ENCODE measurements at regions not wholly inside any gene's neighbourhood (a gene's known extent, or its start where the extent isn't known, plus 50 kb on each side); places are given as distances from the start of the nearest gene placed in this dataset.

GRCh38 chr12:89176676-89177075 is 175.6 kb downstream of the DUSP6 start:
- TF ChIP-seq MAX (IDR thresholded peaks at IDR 0.05) (no peak), CREB1 (IDR thresholded peaks at IDR 0.05; ENCODE audit: low read depth) (no peak), EGR1 (IDR thresholded peaks at IDR 0.05) (no peak), REST (IDR thresholded peaks at IDR 0.05; ENCODE audit: low read depth) (no peak), RAD21 (IDR thresholded peaks at IDR 0.05; ENCODE audit: low read depth) (no peak), USF1 (IDR thresholded peaks at IDR 0.05) (no peak), TAF1 (IDR thresholded peaks at IDR 0.05; ENCODE audit: low read depth) (no peak), TEAD4 (IDR thresholded peaks at IDR 0.05) (no peak), EP300 (IDR thresholded peaks at IDR 0.05; ENCODE audit: borderline replicate concordance) (no peak), ZBTB7A (IDR thresholded peaks at IDR 0.05; ENCODE audit: low read depth) (no peak), NFIC (IDR thresholded peaks at IDR 0.05) (no peak), CEBPB (IDR thresholded peaks at IDR 0.05) (no peak), FOXM1 (IDR thresholded peaks at IDR 0.05; ENCODE audit: borderline replicate concordance, low read depth) (no peak)
